ENCODE measurements at regions not wholly inside any gene's neighbourhood (a gene's known extent, or its start where the extent isn't known, plus 50 kb on each side); places are given as distances from the start of the nearest gene placed in this dataset.

DNA sequence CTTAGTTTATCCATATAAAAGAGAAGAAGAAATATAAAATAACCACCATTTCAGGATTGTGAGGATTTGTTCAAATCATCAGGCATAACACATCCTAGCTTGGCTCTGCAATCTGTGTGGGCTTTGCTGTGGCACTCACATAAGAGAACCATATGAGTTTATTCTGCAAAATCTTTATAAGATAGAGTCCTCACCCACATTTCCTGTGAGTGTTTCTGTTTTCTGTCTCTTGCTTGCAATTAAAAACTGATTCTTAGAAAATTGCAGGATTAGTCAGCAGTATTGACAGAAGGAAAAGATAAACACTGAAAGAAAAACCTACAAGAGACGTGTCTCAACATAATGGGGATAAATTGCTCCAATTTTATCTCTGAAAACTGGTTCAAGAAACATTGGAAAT lies 258.5 kb downstream of the RND3 start:
- DNase-seq = no peak
- TF ChIP-seq, protein P1, sequence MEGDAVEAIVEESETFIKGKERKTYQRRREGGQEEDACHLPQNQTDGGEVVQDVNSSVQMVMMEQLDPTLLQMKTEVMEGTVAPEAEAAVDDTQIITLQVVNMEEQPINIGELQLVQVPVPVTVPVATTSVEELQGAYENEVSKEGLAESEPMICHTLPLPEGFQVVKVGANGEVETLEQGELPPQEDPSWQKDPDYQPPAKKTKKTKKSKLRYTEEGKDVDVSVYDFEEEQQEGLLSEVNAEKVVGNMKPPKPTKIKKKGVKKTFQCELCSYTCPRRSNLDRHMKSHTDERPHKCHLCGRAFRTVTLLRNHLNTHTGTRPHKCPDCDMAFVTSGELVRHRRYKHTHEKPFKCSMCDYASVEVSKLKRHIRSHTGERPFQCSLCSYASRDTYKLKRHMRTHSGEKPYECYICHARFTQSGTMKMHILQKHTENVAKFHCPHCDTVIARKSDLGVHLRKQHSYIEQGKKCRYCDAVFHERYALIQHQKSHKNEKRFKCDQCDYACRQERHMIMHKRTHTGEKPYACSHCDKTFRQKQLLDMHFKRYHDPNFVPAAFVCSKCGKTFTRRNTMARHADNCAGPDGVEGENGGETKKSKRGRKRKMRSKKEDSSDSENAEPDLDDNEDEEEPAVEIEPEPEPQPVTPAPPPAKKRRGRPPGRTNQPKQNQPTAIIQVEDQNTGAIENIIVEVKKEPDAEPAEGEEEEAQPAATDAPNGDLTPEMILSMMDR (IDR thresholded peaks at IDR 0.05) = no peak
- peaks cover 3% of the 10 kb centered on the region for H3K27me3 Mint-ChIP-seq (ENCODE audit: low read depth, poor library complexity)
- H3K9me3 Mint-ChIP-seq = no peaks in the 10 kb centered on the region
- H3K4me3 Mint-ChIP-seq = no peak overlapping the region
- no peaks in the 10 kb centered on the region for H3K4me1 Mint-ChIP-seq
- H3K36me3 Mint-ChIP-seq (ENCODE audit: low read depth) = no peaks in the 10 kb centered on the region
- H3K27ac Mint-ChIP-seq = no peak overlapping the region

DNA sequence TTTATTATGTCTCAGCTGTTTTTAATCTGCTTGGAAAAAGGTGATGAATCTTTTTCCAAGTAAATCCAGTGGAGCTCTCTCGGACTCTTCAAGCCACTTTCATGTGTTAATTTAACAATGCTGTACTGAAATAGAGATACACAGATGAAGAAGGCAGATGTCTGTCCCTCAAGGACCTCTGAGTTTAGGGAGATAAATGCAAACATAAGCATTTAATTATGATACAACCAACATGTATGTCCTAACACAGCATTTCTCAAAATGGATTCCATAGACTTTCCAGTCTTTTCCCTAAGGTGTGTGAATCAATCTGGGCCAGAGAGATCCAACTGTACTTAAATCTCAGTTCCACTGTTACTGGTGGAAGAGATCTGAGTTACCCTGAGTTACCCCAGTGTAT lies 262.4 kb downstream of the RND3 start:
- TF ChIP-seq, protein P1 (IDR thresholded peaks at IDR 0.05) = no peak
- Mint-ChIP-seq H3K27me3 (ENCODE audit: low read depth, poor library complexity) (peaks cover 7% of the 10 kb centered on the region), H3K36me3 (ENCODE audit: low read depth) (no peaks in the 10 kb centered on the region), H3K9me3 (no peaks in the 10 kb centered on the region), H3K4me3 (no peak overlapping the region), H3K4me1 (no peaks in the 10 kb centered on the region), H3K27ac (no peak overlapping the region)
- no peak for DNase-seq

DNA sequence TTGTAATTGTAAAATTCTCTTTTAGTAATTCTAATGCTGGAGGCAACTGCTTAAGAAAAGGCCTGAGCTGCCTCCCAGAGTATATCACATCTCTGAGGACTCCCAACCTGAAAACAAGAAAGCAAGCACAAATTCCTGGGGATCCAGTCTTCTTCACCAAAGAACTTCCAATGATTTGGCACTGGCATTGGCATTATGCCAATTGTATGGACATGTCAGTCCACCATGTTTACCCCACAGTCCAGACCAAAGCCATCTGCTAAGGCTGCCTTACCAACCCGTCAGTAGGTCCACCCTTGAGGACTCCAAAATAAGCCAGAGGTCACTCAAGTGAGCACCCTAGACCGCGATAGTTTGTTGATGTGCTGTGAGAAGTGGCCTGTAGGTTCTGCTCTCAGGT lies 263.1 kb downstream of the RND3 start:
- Mint-ChIP-seq H3K36me3 (ENCODE audit: low read depth) (no peaks in the 10 kb centered on the region), H3K27ac (no peak overlapping the region), H3K4me1 (no peaks in the 10 kb centered on the region), H3K27me3 (ENCODE audit: low read depth, poor library complexity) (peaks cover 7% of the 10 kb centered on the region), H3K9me3 (no peaks in the 10 kb centered on the region), H3K4me3 (no peak overlapping the region)
- TF ChIP-seq, protein P1 (IDR thresholded peaks at IDR 0.05) = no peak
- no peak for DNase-seq

DNA sequence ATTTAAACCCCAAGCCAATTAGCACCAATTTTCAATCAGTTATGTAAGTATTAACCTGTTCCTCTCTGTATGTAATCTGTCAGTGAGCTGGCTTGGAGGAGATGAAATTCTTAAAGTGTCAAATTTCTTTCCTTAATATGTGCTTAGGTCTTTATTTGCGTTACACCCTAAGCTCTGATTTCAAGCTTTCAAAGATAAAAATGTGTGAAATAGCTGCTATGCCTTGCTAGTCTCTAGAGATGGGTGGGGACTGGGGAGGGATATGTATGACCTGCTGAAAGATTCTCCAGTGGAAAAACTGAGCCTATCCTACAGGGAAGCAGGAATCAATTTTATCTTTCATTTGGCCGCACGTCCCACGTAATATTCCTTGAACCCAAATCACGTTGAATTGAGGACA lies 264.5 kb downstream of the RND3 start:
- H3K27ac Mint-ChIP-seq = no peak overlapping the region
- peaks cover 7% of the 10 kb centered on the region for H3K27me3 Mint-ChIP-seq (ENCODE audit: low read depth, poor library complexity)
- no peak overlapping the region for H3K4me3 Mint-ChIP-seq
- H3K9me3 Mint-ChIP-seq = no peaks in the 10 kb centered on the region
- TF ChIP-seq, protein P1 (IDR thresholded peaks at IDR 0.05) = no peak
- H3K36me3 Mint-ChIP-seq (ENCODE audit: low read depth) = no peaks in the 10 kb centered on the region
- no peak for DNase-seq
- no peaks in the 10 kb centered on the region for H3K4me1 Mint-ChIP-seq

DNA sequence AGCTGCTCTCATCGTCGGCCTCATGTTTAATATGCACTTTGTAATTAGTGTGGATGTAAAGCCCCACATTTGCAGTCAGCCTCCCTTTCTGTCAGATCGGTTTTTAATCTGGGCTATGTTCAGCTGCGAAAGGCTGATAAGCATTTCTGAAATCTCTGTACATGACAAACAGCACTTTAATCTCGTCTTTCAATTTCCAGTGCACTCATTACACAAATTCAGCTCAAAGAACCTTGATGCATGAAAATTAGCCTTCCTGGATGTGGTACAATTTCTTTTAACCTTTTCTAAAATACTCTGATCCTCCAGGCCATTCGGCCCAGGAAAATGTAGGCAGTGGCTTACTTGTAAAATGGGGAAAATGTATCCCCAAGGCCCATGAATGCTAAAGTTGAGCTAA lies 265.1 kb downstream of the RND3 start:
- Mint-ChIP-seq H3K36me3 (ENCODE audit: low read depth) (no peaks in the 10 kb centered on the region), H3K27me3 (ENCODE audit: low read depth, poor library complexity) (peaks cover 7% of the 10 kb centered on the region), H3K4me1 (no peaks in the 10 kb centered on the region), H3K4me3 (no peak overlapping the region), H3K27ac (no peak overlapping the region), H3K9me3 (peaks cover 2% of the 10 kb centered on the region)
- no peak for DNase-seq
- TF ChIP-seq, protein P1 (IDR thresholded peaks at IDR 0.05) = no peak

DNA sequence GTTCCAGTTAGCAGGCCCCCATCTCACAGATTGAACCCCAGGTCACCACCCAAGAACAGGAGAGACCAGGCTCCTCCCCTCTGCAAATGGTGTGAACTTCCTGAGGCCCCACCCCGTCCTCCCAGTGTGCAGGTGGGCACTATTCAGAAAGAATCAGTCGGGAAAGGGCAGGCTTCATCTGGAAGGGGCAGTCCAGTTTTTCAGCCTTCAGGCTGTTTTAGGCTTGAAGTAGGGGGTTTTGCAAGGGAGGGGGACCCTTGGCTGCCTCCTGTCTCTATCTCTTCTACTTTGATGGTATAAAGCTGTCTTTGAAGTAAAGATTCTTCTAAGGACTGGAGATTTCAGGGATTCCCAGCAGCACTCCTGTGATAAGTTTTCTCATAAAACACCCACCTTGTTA lies 267.6 kb downstream of the RND3 start:
- Mint-ChIP-seq H3K9me3 (peaks cover 5% of the 10 kb centered on the region), H3K4me1 (peaks cover 3% of the 10 kb centered on the region), H3K4me3 (no peak overlapping the region), H3K36me3 (ENCODE audit: low read depth) (no peaks in the 10 kb centered on the region), H3K27ac (no peak overlapping the region), H3K27me3 (ENCODE audit: low read depth, poor library complexity) (peaks cover 4% of the 10 kb centered on the region)
- TF ChIP-seq, protein P1 (IDR thresholded peaks at IDR 0.05) = no peak
- no peak for DNase-seq

Measured in nephron progenitor cell (in vitro differentiated cells).